GM18873 (cell line): ENCODE measurements at regions not wholly inside any gene's neighbourhood (a gene's known extent, or its start where the extent isn't known, plus 50 kb on each side); places are given as distances from the start of the nearest gene placed in this dataset.

ENCODE experiments used
- ATAC-seq: cut with Tn5 transposase; IDR thresholded peaks from one replicate; pipeline ENCODE4 v1.9.1; 2021; ENCODE audit warnings: mild to moderate bottlenecking, moderate library complexity, moderate number of reproducible peaks; ENCODE audit not compliant: unreplicated experiment, low FRiP score

DNA sequence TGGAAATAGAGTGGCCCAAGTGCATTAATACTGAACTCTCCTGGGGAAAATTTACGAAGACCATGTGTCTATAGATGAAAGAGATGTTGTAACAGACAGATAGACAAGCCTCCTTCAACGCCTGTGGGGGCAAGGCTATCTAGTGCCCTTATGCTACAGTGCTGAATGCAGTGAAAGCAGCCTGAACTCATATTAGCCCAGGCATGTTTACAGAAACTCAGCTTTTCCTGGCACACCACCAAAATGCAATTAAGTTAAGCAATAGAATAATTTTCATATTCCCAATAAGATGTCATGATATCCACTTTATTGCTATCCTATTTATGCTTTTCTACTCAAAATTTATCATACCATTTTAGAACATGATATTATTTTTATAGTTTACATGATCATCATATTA lies 277.0 kb downstream of the DIRAS2 start:
- ATAC-seq = no peak

GRCh38 chr9:90368241-90368640 lies 274.4 kb downstream of the DIRAS2 start:
- ATAC-seq = no peak

- ATAC-seq = no peak
Measured at GRCh38 chr9:90368928-90369327, 273.7 kb downstream of the DIRAS2 start.

DNA sequence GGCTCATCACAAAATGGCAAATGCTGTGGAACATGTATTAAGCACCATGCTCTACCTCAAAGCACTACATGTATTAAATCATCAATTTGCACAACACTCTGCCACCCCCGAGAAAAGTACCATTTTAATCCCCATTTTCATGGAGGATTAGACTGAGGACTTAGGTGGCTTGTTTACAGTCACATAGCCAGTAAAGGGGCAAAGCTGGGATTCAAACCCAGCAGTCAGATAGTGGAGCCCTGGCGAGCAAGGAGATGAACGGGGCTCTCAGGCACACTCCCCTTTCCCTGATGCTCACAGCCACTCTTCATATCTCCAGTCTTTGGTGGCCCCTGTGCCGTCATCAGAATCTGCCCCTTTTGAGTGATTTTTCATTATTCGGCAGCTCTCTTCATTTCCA lies 262.9 kb downstream of the DIRAS2 start:
- no peak for ATAC-seq

GRCh38 chr9:90385146-90385545 lies 257.5 kb downstream of the DIRAS2 start:
- no peak for ATAC-seq

GRCh38 chr9:90393365-90394152 lies 249.1 kb downstream of the DIRAS2 start:
- ATAC-seq = no peak

- no peak for ATAC-seq
Measured at GRCh38 chr9:90394871-90395270, 247.8 kb downstream of the DIRAS2 start.

GRCh38 chr9:90400091-90400490 lies 242.5 kb downstream of the DIRAS2 start:
- ATAC-seq = no peak

DNA sequence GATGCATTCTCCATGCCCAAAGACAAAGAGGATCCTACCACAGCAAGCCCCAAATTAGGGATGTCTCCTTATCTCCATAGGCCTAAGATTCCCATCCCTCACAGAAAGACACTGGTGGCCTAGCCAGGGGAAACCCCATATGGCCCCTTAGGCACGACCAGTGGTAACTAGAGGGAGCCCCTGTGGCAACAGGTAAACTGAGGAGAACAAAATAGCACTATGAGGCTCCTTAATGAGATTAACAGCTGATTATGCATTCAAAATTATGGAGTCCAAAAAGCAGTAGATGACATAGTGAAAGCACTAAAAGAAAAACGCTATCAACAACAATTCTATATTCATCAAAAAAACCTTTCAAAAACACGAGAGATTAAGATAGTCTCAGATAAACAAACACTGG lies 234.0 kb downstream of the DIRAS2 start:
- no peak for ATAC-seq

DNA sequence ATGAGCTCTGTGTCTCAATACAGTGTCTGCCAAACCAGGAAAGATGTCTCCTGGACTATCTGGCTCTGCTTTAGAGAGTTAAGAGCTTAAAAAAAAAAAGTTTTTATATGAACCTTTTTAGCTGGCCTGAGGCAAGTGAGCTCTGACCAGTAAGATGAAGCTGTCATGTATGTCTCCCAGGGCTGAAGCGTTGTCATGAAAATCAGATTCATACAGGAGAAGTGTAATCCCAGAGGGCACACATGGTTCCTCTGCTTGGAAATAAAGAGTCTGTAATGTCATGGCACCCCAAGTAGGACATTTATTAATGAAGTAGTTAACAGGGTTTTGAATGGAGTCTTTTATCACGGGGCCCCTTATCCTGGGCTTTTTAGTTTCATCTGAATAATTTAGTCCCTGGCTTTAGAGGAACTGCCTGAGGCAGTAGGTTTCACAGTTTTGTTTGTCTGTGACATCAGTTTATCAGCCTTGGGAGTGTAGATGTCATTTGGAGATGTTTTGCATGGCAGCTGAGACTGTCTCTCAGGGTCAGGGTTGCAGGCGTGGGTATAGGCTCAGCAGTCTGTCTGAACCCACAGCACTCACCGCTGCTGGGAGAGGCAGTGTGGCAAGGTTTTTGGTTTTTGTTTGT lies 223.3 kb downstream of the DIRAS2 start:
- no peak for ATAC-seq

DNA sequence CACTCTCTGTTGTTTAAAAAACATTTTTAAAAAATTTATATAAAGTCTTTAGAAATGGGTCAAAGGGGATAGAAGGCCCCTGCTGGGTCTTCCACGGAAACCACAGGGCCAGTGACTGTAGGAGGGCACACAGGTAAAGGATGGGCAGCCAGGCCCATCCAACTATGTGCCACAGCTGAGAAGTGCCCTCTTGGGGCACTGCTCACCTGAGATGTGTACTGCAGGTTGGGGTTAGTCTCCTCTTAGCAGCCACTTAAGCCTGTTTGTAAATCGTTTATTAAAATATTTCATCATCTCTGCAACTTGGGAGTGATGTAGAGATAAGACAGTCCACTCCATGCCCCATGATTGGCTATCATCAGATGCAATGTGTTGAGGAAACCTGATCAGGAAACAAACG lies 222.4 kb downstream of the DIRAS2 start:
- no peak for ATAC-seq

GRCh38 chr9:90420768-90421513 lies 221.7 kb downstream of the DIRAS2 start:
- ATAC-seq = no peak

DNA sequence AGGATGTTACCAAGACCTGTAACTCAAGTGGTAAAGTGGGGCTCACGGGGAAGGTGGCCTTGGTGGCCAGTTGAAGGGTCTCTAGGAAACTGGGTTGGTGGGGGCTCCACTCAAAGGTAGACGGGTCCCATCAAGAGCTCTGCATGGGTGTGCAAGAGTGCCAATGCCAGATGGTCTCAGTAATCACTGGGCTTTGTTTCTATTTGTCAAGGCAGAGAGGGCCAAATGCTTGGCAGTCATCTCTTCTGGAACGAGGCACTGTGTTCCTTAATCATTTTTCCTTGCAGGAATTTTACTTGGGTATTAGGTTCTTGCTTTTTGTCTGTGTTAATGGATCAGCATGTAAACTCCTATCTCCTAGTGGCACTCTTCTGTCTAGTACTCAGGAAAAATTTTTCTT lies 220.8 kb downstream of the DIRAS2 start:
- no peak for ATAC-seq

- no peak for ATAC-seq
Measured at GRCh38 chr9:90423661-90424193, 218.9 kb downstream of the DIRAS2 start.

DNA sequence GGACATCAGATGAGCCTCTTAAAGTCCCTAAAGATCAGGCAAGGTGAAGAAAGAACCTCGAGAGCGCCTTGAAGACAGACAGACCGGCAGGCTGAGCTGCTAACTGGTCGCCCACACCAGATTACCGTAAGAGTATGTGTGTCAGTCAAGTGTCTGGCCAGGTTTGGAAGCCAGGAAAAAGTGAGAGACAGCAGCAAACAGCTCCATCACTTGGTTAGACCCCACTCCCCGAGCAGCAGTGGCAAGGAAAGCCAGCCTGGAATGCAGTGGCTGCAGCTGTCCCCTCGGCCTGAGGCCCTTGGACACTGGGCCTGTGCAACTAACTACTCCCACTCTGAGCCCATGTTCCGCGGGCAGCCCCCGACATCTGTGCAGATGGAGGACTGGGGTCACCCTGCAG lies 214.1 kb downstream of the DIRAS2 start:
- no peak for ATAC-seq

- no peak for ATAC-seq
Measured at GRCh38 chr9:90432951-90433350, 209.7 kb downstream of the DIRAS2 start.

GRCh38 chr9:90433398-90433941 lies 209.2 kb downstream of the DIRAS2 start:
- no peak for ATAC-seq

- ATAC-seq = no peak
Measured at GRCh38 chr9:90441814-90442213, 200.8 kb downstream of the DIRAS2 start.

GRCh38 chr9:90442723-90443122 lies 199.9 kb downstream of the DIRAS2 start:
- ATAC-seq = no peak

DNA sequence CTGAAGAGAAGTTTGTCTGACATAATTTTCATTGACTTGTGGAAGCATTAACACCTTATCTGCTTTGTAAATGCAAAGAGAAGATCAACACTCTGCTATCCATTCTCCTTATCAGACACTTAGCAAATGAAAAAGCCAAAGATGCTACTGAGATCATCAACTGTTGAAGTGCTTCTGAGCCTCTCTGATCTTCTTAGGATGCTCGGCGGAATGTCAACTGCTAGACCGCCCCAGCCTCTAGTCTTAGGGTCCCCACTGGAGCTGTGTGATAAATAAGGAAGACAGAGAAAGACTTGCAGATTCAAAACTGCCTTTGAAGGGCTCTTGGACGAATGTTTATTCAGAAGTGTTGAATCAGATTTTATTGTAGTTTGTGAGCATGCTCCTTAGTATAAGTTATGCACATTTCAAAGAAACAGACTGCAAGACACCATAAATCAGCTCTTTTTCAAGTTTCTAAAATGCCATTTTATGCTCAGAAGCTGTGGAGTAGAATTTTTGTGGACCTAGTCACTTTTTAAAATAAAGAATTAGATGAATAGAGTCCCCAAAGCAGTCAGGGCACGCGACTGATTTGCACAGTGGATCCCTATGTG lies 197.9 kb downstream of the DIRAS2 start:
- ATAC-seq = no peak

DNA sequence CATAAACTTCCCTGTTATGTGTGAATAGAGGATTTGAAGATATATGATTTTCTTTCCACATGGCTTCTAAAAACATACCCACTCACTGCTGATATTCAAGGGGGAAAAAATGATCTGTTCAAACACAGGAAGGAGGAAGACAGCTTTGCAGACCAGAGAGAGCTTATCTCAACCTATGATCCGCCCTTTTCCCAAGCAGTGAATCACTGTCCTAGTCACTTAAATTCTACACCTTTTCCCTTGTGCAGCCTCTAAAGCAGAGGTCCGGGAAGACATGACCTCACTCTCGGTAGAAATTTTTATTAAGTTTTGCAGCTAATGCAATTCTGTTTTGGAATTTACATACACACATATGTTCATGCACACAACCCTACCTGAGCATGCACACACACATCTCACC lies 197.2 kb downstream of the DIRAS2 start:
- ATAC-seq = no peak
